GM19438 (cell line): ENCODE measurements at regions not wholly inside any gene's neighbourhood (a gene's known extent, or its start where the extent isn't known, plus 50 kb on each side); places are given as distances from the start of the nearest gene placed in this dataset.
A peak's percentile ranks its signal among the peaks of the same experiment; 100 is the strongest.

ENCODE experiments used
- ATAC-seq: cut with Tn5 transposase; IDR thresholded peaks from one replicate; pipeline ENCODE4 v1.9.1; 2021; ENCODE audit warnings: low read depth; ENCODE audit not compliant: unreplicated experiment

DNA sequence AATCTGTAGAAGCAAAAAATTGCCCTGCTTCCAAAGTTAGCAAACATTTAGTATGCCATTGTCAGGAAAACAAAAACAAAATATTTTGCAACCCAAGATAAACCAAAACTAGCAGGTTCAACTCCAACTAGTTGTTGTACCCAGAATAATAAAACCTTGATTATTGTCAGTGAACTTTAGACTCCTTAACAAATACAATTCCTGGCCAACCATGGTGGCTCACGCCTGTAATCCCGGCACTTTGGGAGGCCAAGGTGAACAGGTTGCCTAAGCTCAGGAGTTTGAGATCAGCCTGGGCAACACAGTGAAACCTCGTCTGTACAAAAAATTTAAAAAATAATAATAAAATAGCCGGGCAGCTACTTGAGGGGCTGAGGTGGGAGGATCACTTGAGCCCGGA lies 53.6 kb upstream of the EPCAM start:
- ATAC-seq, result no peak

DNA sequence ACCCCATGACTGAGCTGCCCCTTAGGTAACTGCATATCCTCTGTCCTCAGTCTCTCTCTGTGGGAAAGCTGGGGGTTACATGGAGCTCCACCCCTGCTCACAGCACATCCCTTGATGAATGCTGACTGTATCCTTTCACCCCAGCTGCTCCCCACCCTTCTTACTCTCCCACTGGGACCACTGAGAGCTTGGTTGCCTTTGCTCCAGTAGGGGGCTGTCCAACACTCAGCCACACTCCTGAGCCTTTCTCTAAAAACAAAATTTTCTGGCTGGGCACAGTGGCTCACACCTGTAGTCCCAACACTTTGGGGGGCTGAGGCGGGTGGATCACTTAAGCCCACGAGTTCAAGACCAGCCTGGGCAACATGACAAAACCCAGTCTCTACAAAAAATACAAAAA lies 55.4 kb upstream of the EPCAM start:
- ATAC-seq, result no peak

DNA sequence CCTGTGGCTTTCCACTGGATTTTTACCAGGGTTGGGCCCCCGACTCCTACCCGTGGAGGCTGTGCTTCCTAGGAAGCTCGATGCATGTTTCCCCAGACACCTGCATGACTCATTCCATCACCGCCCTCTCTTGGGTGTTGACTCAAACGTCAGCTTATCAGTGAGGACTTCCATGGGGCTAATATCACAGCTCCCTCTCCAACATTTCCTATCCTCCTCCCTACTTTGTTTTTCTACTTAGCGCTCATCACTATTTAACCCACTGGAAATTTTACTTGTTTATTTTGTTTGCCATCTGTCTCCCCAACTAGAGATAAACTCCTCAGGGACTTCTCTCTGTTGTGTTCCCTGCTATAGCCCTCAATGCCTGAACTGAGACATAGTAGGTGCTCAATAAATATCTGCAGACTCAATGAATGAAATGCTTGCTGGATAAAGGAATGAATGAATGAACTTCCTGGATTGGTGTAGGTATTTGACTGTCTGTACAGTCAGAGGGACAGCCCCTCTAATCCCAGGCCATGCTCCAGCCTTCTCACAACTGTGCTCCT lies 55.9 kb upstream of the EPCAM start:
- no peak for ATAC-seq

DNA sequence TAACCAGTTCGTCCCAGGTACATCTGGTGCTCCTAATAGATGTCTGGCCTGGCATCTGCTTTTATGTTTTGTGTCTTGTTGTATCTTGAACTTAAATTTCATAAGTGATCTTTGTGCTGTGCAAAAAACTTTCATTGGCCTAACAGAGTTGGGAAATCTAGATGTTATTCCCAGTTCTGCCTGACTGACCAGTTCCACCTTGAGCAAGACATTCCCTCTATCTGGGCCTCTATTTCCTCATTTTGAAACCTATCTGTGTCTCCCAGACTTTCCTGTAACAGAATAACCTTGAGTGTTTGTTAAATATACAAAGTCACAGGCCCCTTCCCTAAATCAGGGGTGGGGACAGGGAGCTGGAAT lies 56.6 kb upstream of the EPCAM start:
- ATAC-seq, result no peak

DNA sequence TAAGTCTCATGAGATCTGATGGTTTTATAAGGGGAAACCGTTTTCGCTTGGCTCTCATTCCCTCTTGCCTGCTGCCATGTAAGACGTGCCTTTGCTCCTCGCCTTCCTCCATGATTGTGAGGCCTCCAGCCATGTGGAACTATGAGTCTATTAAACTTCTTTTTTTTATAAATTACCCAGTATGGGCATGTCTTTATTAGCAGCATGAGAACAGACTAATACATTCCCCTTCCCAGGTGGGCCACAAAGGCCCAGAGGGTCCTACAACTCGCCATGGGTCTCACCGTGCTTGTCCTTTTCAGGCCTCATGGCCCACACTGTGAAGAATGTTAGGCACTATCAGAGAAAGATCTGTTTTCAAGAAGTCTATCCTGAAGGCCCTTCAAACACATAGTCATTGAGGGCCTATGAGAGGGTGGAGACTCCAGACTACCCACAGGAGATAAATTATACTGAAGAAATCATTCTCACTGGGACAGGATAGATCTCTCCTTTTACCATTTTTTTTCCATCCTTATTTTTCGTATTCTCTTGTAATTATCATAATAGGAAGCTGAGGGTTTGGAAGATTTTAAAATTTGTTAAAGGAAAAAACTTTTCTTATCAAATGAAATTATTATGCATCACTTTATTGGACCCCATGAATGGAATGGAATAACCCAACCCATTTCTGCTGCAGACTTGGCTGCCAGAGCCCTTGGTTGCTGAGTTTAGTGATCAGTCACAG lies 57.2 kb upstream of the EPCAM start:
- no peak for ATAC-seq

DNA sequence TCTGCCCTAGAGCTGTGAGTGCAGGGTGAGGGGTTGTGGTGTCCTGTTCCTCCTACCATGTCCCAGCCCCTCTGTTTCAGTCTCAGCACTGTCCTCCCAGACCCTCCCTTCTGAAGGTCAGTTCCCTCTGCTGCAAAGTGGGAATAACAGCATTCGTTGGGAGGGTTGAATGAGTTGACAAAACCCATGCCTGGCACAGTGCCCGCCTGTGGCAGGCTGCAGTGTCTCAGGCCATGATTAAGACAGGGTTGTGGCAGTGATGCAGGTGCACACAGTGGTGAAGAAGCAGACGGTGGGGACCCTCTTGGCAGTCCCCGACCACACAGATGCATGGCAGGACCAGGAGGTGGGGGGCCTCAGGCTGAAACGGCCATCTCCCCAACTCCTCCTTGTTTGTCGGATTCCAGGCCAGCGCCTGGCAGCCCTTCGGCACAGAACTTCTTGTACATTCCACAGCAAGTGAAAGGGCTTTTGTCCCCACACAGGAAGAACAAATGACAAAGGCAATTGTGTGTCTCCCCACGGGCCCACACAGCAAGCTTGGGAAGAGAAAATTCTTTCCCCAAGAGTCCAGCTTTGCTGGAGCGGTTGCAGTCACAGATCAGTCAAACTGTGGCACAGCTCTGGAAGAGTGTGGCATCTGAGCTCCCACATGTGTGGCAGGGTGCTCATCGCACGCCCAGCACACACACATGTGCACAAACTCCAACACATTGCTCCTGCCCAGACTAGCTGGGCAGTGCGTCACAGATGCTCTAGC lies 58.1 kb upstream of the EPCAM start:
- ATAC-seq, result peak; percentile 9

DNA sequence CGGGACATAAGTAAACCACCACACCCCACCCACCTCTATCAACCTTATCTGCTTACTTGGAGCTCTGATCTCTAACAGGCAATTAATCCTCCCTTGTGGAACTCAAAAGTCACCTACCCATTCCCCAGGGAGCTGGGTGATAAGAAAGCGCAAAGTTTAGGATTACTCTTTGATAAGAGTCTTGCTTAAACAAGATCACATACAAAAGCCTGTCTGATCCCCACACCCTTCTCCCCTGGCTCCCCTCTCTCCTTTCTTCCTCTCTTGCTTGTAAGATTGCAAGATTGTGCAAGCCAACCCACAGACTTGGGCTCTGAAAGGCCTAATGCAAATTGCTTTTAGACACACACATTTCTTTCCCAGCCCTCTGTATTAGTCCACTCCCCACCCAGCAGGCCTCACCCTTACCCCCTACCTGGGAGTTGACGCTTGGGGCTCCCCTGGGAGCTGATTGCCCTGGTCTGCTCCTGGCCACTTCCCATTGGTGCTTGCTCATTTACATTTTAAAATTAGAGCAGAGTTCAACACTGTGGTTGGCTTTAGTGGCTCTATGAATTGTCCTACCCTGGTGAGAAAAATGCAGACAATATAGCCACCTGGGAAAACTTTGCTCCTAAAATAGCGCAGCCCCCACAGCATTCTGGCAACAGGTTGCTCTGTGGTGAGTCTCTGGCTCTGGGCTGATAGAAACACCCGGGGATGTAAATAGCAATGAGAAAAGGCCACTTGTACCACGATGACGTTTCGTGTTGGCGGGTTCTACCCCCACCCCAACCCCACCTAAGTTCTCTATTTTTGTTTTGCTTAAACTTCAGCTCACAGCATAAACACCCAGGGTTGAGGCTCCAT lies 58.9 kb upstream of the EPCAM start:
- ATAC-seq, result peak; percentile 81

DNA sequence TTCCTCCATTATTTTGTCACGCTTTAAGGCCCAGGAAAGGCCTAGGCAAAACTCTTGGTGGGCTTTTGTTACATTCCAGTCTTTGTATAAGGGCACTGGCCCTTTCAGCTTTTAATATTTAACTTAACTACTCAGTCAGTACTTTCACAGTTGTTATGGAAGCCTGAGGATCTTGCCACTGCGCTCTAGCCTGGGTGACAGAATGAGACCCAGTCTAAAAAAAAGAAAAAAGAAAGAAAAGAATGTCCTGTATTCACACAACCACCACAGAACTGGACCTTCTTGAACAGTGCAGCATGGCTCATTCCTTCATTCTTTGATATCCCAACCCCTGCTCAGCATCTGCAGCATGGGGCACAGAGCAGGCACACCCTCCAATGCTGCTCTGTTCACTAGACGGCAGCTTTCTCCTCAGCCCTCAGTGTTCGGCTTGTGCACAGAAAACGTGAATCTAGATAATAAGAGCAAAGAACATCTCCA lies 59.6 kb upstream of the EPCAM start:
- ATAC-seq, result no peak

DNA sequence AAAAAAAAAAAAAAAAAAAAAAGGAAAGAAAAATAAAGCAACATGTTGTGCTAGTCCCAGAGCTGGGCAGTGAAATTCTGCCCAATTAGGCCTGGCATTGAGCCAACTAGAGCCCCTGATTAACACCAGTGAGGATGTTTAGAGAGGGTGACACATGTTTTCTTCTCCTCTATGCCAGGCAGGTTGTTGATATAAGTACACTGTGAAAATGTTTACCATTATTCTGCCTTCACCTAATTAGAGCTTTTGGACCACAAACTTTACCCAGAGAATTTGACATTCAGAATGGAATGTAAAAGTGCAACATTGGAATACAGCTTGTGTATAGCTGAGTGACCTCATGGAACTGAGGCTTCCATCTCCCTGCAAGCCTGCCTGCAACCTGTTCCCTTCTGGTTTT lies 62.0 kb upstream of the EPCAM start:
- ATAC-seq, result no peak

DNA sequence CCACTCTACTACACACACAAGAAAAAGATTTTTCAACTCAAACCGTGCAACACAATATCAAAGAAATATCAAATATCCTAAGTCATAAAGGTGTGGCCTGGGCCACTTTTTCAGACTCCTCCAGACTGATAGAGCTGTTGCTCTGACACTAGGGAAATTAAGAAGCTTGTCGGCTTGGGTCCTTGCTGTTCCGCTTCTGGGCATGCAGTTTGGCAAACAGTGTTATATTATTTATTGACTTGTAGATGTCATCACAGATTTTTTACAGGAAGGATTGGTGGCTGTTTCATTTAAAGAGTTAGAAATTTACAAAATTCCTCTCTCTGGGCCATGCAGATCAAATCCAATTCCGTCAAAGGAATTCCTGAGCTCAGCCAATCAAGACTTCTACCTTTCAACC lies 64.5 kb upstream of the EPCAM start:
- no peak for ATAC-seq

DNA sequence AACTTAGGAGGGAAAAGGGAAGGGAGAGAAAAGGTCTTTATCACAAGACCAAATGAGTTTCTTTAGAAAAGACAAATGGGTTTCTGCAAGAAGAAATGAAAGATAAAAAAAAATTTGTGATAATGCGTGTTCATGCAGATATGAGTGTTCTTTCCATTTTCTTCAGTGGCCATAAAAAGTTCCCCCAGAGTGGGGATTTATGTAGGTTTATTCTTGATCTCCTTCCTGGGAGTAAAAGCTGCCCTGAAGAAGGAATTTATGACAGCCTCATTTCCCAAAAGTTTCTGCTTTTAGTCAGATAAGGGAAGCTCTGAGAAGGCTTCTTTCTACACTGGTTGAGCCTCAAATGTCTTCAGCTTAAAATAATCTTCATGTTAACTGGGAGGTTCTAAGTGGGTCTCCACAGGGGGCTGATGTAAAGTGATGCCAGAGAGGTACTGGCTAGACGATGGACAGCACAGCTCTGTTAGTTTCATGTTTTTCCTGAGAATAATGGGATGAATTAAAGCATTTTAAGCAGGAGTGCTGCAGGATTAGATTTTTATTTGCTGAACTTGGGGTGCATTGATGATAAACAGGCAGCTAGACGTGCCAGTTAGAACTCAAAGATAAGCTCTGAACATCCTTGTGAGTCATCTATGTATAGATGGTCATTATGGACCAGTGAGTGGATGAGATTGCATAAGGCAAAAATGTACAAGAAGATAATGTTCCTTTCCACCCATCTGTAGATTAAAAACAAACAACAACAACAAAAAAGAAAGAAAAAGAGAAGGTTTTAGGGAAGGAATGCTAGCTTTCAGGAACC lies 65.6 kb upstream of the EPCAM start:
- no peak for ATAC-seq

DNA sequence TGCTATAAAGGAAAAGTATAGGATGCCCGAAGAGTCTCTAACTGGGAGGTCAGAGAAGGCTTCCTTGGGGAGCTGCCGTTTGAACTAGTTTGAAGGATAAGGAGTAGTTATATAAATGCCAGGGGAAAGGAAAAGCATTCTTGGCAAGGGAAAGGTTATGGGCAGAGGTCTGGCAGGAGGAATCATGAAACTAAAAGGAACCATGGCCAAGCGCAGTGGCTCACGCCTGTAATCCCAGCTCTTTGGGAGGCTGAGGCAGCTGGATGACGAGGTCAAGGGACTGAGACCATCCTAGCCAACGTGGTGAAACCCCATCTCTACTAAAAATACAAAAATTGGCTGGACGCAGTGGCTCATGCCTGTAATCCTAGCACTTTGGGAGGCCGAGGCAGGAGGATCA lies 66.8 kb upstream of the EPCAM start:
- no peak for ATAC-seq

DNA sequence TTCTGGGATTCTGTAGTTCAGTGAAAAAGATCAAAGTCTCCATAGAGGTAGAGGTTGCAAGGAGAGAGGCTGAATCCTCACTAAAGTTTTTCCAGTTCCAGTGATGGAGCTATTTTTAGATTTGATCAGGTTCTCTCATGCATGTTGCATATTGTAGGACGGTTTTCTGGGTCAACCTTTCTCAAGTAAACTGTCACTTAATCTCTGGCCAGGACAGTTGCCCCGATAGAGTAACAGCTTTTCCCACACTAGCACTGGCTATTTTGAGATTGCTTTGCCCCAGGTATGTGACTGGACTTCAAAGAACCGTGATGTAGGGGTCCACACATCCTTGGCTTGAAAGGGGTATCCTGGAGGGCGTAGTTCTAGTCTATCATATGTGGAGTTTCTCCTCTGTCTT lies 67.4 kb upstream of the EPCAM start:
- ATAC-seq, result no peak

DNA sequence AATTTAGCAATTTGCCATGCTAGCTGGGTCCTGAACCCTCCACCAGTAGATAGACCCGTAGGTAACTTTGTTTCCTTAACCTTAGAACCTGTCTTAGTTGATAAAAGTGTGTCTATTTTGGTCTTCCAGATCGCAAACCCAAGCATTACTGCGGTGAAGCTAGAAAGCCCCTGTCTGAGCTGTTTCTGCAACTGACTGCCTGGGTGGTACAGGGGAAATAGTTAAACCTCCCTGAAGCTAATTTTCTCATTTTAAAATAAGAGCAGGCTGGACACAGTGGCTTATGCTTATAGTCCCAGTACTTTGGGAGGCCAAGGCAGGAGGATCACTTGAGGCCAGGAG lies 67.9 kb upstream of the EPCAM start:
- peak; percentile 39 for ATAC-seq

DNA sequence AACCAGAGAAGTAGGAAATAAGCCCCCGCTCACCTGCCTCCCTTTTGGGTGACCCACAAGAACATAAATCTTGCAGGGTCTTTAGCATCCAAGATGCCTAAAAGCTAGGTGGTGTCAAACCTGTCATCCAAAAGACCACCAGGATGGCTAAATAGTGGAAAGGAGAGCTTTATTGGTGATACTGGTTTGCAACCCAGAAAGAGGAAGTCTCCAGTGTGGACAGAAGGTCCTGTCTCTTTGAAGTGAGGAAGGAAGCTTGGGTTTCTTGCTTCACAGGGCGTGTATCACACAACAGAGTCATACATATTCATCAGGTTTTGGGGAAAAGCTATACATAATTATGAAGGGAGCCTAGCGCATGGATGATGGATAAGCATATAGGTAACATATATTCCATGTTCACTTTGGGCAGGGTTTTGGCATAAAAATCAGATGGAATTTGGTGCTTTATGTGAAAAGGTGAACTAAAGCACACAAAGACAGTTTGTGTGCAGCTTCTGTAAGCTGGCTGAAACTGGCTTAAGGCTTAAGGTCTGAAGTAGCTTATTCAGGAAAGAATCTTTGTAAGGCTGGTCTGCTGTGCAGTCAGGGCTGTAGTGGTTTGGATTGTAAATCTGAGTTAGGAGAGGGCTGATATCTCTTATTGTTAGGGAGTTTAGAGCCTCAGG lies 68.4 kb upstream of the EPCAM start:
- peak; percentile 78 for ATAC-seq

DNA sequence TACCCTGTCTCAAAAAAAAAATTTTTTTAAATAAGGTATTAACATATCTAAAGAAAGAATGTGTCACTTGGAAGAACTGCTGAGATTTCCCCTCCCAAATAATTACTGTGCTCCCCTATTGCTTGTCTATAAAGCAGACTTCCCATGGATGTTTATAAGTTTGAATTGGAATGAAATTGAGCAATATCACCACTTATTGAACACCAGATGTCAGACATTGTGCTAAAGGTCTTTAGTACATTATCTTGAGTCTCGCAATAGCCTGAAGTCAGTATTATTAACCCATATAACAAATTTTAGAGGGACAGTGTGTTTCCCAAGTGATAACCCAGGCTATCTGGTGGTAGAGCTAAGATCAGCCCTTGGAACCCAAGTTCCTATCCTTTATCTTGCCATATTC lies 69.0 kb upstream of the EPCAM start:
- no peak for ATAC-seq

DNA sequence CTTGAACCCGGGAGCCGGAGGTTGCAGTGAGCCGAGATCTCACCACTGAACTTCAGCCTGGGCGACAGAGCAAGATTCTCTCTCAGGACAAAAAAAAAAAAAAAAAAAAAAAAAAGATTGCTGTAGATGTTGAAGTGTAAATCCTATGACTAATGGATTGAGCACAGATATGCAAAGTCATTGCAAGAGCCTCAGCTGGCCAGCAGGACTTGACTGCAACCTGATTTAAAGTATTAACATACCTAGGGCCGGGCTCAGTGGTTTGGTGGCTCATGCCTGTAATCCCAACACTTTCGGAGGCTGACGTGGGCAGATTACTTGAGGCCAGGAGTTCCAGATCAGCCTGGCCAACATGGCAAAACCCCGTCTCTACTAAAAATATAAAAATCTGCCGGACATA lies 69.6 kb upstream of the EPCAM start:
- ATAC-seq, result no peak

DNA sequence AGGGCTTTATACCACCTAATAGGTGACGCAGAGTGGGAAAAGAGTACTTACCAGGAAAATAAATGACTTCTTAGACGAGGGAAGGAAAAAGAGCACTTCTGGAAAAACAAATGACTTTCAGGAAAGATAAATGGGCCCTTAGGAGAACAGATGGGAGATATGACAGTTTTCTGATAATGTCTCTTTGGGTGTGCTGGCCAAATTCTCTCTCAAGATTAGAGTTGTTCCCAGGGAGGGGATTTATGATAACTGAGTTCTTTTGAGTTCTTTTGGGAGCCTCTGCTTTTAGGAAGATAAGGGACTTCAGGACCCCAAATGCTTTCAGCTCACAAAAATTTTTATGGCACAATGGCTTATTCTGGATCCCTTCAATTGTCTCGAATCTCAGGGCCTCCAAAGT lies 70.3 kb upstream of the EPCAM start:
- ATAC-seq, result no peak

DNA sequence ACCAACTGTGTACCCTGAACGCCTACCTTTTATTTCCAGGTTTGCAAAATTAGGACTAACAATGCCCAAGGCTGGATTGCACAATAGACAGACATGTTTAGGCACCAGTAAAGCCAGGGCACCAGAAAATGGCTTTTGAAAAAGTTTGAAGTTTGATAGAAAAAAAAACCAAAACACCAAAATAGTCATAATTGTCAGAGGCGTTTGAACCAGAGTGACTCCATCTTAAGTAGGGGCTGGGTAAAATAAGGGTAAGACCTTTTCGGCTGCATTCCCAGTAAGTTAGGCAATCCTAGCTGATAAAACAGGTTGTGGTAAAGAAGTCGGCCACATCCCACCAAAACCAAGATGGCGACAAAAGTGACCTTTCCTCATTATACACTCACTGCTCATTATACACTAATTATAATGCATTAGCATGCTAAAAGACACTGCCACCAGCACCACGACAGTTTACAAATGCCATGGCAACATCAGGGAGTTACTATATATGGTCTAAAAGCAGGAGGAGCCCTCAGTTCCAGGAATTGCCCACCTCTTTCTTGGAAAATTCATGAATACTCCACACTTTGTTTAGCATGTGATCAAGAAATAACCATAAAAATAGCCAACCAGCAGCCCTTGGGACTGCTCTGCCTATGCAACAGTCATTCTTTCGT lies 71.2 kb upstream of the EPCAM start:
- ATAC-seq, result no peak
